Stimulated activated CD4-positive, alpha-beta T cell treated with anti-CD3 and anti-CD28 coated beads, Interleukin-4, amount 100 ng/mL, for 24 hours (primary cell): ENCODE measurements at regions not wholly inside any gene's neighbourhood (a gene's known extent, or its start where the extent isn't known, plus 50 kb on each side); places are given as distances from the start of the nearest gene placed in this dataset.
"Not testable (repeated sequence)": the region's sequence is repeated elsewhere in the genome, so short reads cannot be mapped to it uniquely, and the experiment has no call there.

Experiments used
- DNase-seq: peaks from one replicate; pipeline ENCODE4 v3.0.0-alpha.2; 2020

- no peak for DNase-seq
These were observed 696.8 kb upstream of the SOX9 start for GRCh38 chr17:71423871-71424546.

- DNase-seq = no peak
These were observed 693.0 kb upstream of the SOX9 start for GRCh38 chr17:71427801-71428200.

GRCh38 chr17:71428897-71429296, 691.9 kb upstream of the SOX9 start:
- no peak for DNase-seq

GRCh38 chr17:71430281-71430680, 690.5 kb upstream of the SOX9 start:
- DNase-seq = no peak

- no peak for DNase-seq
These were observed 689.7 kb upstream of the SOX9 start for GRCh38 chr17:71431146-71431545.

DNA sequence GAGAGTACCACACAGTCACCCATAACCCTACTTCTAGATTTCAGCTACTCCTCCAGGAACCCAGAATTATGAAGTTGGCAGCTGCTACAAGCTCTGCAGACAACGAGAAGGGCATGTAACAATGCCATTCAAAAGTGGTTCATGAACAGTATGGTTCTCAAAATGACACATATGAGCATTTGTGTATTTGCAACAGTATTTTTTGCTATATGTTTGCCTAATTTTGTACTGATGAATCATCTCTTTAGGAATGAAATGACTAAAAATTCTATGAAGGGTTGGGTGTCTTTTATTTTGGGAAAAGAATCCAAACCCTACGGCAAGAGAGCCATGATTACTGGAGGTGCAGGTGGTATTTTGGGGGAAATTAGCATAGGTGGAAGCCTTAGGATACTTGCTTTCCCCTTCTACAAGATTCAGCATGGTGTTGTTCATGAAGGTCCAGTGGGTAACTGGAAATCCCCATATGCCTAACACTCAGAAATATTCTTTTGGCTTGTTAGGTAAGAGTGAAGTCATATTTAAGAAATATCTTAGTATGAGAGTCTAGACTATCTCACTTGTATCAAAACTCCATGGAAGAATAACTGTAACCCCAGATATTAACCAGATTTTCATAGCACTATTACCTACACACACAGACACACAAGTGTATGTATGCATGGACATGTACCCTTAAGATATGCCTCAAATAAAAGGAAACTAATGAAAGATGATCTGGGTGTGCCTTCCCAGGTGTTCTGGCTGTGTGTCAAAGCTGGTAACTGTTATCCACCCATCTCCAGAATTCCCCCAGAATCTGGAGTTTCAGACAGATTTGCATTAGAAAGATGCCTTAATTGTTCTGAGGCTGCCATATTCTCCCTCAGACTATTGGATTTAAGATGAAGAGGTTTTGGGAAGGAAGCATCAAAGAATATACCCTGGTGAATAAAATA, 688.2 kb upstream of the SOX9 start:
- DNase-seq = no peak

DNA sequence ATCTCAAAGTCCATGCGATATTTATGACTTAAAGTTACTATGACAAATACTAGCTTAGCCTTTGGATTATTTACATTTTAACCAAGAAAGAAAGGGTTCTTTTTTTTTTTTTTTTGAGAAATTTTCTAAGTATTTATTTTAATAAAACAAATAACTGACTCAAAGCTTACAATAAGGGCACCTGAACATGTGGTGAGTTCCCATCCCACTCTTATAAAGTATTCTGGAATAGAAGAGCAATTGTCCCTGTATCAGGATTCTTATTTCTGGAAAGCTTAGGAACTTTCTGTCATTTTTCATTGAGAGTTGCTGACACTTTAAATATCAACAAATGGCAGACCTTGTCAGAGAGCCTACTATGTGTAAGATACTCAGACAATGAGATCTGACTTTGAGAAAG, 686.1 kb upstream of the SOX9 start:
- no peak for DNase-seq

DNA sequence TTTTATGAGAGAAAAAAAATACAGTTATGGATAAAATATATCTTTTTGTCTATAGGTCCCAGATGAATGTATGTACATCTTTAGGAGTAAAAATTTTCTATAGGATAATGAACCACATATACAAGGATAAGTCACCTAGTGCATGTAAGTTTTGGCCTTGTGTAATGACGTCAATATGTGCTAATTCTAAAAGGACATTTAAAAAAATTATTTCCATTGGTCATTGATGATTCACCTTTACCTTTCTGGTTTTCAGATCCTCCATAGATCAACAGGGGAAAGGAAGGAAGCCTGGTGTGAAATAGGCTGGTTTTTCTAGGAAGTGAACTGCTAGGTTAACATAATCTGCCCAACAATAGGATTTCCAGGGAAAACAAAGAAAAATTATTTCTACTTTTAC, 684.3 kb upstream of the SOX9 start:
- DNase-seq = no peak

- DNase-seq = no peak
These were observed 683.7 kb upstream of the SOX9 start for GRCh38 chr17:71437166-71437565.

DNA sequence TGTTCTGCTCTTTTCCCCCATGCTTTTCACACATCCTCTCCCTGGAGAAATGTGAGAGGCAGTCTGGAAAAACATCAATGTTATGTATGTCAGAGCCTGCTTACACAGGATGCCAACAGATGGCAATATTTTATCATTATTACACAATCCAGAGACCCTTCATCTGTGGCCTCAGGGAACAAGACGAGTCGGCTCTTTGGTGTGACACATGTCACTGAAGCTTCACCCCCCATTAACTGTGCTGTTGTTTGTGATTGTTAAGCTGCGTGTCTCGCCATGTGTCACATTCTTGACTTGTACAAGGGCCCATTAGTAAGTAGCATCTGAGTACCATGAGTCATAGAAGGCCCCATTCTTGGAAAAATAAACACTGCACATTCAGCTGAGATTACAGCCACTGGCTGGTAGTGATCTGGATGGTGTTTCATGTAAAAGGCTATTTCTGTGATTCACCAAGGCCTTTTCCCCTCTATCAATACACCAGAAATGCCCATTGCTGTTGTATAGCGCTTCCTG, 682.1 kb upstream of the SOX9 start:
- no peak for DNase-seq

DNA sequence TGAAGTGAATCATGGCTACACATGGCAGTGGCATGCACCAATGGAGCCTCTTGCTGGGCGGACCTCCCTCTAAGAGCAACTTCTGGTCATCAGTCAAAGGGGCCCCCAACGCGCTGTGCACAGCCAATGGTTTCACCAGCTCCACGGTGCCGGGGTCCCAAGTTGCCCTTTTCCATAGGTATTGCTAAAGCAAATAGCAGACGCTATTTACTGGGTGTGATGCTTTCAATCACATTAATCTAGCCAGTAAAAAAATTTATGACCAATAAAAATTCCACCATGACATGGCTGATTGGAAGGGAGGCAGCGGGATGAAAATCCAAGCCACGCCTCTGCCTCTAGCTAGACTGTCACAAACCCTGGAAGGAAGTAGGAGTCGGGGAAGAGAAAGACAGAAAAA, 680.3 kb upstream of the SOX9 start:
- DNase-seq = no peak

DNA sequence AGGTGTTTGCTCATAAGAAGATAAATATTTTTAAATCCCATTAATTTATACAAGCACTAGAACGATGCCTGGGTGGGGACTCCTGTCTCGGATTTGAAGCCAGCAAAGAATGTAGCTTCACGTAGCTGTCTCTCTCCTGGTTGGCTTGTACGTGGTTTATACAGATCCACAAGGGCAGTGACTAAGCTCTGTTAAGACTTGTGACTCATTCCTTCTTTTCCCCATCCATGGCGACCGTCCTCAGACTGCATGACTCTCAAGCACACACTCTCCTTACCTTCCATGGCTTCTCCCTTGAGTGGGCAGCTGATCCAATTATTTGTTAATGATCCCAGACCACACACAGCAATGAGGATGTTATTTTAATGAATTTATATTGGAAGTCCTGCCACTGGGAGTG, 679.7 kb upstream of the SOX9 start:
- DNase-seq = no peak

DNA sequence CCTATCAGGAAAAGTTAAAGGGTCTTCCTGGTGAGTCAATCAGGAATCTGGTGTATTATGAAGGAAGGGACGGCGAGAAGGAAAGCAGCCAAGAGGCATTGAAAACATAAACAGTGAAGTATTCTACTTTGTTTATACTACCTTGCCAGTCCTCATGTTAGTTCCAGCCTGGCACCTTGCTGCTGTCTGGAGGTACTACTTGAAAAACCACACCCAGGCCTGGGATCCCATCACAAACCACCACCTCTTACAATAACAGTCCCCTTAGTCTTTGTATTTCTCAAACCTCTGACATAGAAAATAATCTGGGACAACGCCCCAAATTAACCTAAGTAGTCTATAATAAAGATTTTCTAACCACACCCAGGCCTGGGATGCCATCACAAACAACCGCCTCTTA, 676.7 kb upstream of the SOX9 start:
- DNase-seq = no peak

GRCh38 chr17:71446645-71447437, 674.0 kb upstream of the SOX9 start:
- DNase-seq = no peak

DNA sequence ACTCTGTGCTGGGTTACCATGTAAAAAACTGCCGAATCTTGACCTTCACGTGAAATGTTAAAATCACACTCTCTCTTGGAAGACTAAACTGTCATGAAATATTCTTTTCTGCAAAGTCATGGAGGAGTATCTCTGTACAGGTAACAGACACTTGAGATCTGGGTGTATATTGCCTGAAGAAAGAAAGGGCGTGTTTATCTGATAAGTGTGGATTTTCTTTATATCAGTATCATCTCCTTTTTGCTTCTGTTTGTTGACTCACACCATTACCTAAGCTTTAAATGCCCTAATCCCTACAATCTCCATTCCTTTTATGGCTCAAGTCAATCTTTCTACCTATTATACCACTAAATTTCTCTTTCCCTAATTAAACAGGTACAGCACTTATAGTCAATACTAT, 673.2 kb upstream of the SOX9 start:
- no peak for DNase-seq

- DNase-seq = not testable (repeated sequence)
These were observed 670.2 kb upstream of the SOX9 start for GRCh38 chr17:71450657-71451056.

DNA sequence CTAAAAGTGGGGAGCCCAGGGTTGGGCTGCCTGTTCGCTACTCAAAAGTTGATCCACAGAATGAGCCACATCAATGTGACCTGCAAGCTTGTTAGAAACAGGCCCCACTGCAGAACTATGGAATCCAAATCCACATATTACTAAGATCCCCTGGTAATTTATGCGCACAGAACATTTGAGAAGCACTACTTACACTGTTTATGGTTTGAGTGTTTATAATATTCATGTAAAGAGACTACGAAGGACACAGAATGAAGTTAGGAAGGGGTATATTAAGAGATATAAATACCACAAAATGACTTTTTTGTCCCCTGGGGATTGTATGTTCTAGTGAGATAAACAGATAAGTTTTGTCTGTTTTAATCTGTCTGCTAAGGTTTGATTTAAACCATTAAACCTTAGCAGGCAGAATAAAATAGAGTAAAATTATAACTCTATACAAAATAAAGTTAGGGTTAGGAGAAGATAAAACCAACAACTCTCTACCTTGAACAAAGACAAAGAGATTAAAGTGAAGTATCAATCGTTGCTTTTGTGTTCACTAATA, 666.9 kb upstream of the SOX9 start:
- DNase-seq = no peak

DNA sequence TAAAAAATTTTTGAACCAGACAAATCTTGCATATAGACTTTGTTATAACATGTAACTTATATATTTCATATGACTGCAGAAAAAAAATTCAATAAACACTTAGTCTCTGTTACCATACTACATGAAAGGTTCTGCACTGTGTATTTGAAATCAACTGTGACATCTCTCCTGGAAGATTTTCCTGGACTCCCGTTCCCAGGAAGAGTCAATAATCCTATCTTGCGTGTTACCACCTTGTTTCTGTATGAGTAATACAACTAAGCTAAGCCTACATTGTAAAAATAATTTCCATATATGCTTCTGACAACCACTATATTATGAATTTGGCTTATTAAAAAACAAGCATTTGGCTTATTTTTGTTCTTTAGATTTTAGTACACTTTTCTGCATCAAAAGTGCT, 665.6 kb upstream of the SOX9 start:
- no peak for DNase-seq

GRCh38 chr17:71458322-71458721, 662.5 kb upstream of the SOX9 start:
- DNase-seq = no peak

DNA sequence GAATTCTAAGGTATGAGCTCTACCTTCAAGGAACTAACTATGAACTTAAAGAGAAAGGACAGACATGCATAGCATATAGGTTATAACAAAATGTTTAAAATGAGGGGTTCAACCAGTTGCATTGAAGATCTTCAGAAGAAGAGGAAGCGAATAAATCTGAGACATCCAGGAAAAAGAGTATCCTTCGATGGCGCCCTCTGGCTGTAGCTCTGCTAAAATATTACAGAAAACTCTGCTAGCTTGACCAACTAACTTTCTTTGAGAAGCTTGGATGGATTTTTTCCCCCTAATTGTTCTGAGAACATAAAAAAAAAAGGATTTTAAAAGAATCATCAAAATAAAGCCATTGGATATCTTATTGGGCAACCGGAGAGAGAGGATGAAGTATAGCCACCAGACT, 659.9 kb upstream of the SOX9 start:
- DNase-seq = no peak

DNA sequence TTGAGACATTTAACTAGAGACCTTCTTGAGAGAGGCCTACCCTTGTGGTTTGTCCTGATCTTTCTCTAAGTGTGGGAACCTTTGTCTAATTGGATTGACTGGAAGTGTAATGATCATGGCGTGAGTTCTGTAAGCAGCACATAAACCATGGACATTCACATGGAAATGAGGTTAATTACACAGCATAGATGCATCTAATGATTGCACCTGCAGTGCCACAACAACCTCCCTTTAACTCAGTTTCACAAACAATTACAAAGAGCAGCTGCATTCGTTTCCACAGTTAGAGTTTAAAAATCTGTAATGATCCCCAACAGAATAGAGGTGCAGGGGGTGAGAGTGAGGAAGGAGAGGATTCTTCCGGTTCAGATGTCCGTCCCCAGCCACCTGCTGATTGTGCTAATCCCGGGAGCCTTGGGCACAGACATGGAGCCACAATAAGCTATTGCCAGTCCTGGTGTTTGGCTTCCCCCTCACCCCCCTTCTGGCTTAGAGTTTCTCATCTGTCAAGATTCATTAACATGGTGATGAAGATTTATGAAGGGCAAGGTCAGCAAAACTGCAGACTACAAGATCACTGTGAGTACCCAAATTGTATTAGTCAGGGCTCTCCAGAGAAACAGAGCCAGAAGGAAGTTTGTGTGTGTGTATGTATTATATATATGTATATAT, 659.2 kb upstream of the SOX9 start:
- DNase-seq = no peak

DNA sequence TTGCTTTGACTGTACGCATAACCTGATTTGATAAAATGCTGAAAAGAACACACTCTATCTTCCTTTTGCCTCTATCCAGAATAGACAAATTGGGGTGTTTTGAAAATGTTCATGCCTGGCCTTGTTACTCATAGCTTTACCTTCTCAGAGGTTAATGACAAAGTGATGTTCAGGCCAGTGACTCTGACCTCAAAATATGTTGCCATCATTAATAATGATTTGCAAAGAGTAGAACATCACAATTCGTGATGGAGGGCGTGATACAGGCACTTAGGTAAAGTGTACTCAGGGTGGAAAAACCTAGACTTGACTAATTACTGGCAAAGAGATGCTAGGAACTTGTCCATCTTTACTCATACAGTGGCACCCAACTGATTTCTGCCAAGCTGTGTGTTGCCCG, 656.6 kb upstream of the SOX9 start:
- no peak for DNase-seq

GRCh38 chr17:71464751-71465150, 656.1 kb upstream of the SOX9 start:
- DNase-seq = no peak
